ENCODE measurements at regions not wholly inside any gene's neighbourhood (a gene's known extent, or its start where the extent isn't known, plus 50 kb on each side); places are given as distances from the start of the nearest gene placed in this dataset.

DNA sequence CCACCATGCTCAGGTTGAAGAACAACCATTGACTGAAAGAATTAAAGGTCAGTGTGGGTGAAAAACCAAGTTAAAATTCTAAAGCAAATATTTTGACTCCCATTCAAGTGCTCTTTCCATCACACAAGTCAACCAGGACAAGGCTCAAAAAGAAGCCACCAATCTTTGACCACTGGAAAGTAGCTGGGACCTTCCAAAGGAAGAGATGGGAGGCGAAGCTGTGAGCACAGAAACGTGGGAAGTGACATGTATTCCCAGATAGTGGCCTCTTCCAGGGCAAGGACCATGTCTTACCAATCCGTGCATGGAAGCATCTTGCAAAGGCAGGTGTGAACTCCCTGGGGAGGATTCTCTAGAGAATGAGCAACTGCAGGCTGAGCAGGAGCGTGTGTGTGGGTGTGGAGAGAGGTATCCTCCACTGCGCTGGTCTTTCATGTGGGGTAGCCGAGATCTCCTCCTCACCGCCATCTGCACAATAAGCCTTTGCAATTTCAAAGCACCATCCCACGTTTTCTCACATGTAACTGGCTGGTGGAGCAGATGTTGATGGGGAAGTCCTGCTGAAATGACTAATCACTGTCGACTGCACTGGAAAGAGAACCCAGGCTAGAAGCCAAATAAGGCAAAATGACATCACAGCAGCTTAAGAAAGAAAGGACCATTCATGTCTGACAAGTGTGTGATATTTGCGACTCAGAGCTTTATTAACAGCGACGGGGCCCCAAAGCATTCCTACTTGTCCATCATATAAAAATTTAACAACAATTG, 189.4 kb upstream of the RREB1 start:
- H3K9ac ChIP-seq (replicated peaks; ENCODE audit: extremely low read depth, insufficient read depth, low read length): no peak overlapping the region
- FAIRE-seq (no peak), DNase-seq (ENCODE audit: low read depth, low spot score) (peak; percentile 8)
- intact Hi-C loops (cut with micrococcal nuclease): no loop called here
- no peak overlapping the region for H3K4me2 ChIP-seq (ENCODE audit: insufficient read depth, low read length)
- no peaks in the 10 kb centered on the region for H3K4me1 ChIP-seq (ENCODE audit: control insufficient read depth, extremely low read depth, insufficient read depth, low read length)
- H3K4me3 ChIP-seq (replicated peaks in 1 of 3; ENCODE audit: insufficient read depth in 1 of 3, low read depth in 1 of 3, low read length in 3 of 3): no peak overlapping the region
- peaks cover 0 to 4% of the 10 kb centered on the region in 2 experiments for H3K27me3 ChIP-seq (ENCODE audit: control insufficient read depth in 2 of 2, insufficient read depth in 2 of 2, low read length in 2 of 2)
- TF ChIP-seq, protein P1, sequence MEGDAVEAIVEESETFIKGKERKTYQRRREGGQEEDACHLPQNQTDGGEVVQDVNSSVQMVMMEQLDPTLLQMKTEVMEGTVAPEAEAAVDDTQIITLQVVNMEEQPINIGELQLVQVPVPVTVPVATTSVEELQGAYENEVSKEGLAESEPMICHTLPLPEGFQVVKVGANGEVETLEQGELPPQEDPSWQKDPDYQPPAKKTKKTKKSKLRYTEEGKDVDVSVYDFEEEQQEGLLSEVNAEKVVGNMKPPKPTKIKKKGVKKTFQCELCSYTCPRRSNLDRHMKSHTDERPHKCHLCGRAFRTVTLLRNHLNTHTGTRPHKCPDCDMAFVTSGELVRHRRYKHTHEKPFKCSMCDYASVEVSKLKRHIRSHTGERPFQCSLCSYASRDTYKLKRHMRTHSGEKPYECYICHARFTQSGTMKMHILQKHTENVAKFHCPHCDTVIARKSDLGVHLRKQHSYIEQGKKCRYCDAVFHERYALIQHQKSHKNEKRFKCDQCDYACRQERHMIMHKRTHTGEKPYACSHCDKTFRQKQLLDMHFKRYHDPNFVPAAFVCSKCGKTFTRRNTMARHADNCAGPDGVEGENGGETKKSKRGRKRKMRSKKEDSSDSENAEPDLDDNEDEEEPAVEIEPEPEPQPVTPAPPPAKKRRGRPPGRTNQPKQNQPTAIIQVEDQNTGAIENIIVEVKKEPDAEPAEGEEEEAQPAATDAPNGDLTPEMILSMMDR (IDR thresholded peaks at IDR 0.05; ENCODE audit: extremely low read depth in 1 of 2, insufficient read depth in 1 of 2, low read depth in 1 of 2, low read length in 2 of 2): no peak
- TF ChIP-seq MYC (IDR thresholded peaks at IDR 0.05; ENCODE audit: low read depth, low read length) (no peak), POLR2AphosphoS5 (IDR thresholded peaks at IDR 0.05; ENCODE audit: insufficient read depth, low read depth, low read length) (no peak), EZH2 (IDR thresholded peaks at IDR 0.05; ENCODE audit: borderline replicate concordance, low read depth, low read length, severe bottlenecking) (no peak), MAX (IDR thresholded peaks at IDR 0.05; ENCODE audit: insufficient read depth, insufficient read length) (no peak), POLR2A (IDR thresholded peaks at IDR 0.05; ENCODE audit: low read depth, low read length) (no peak), FOS (IDR thresholded peaks at IDR 0.05; ENCODE audit: borderline replicate concordance, insufficient read depth, low read length) (no peak), JUN (IDR thresholded peaks at IDR 0.05; ENCODE audit: borderline replicate concordance, insufficient read depth, insufficient read length, low read depth) (no peak), GATA2 (IDR thresholded peaks at IDR 0.05; ENCODE audit: insufficient read depth, insufficient read length, low read depth, low read length) (no peak)
- H2AFZ ChIP-seq (ENCODE audit: low read depth, low read length): no peak overlapping the region
- no peaks in the 10 kb centered on the region for H3K9me1 ChIP-seq (replicated peaks; ENCODE audit: control insufficient read depth, extremely low read depth, insufficient read depth, low read length)
- no peaks in the 10 kb centered on the region for H3K79me2 ChIP-seq (ENCODE audit: control insufficient read depth, insufficient read depth, low read length)
- no peaks in the 10 kb centered on the region for H3K36me3 ChIP-seq (ENCODE audit: control insufficient read depth in 2 of 2, extremely low read depth in 1 of 2, insufficient read depth in 2 of 2, low read length in 2 of 2)
- no TSS peak for BruUV-seq (replicated peaks)
- no peaks in the 10 kb centered on the region for H4K20me1 ChIP-seq (replicated peaks; ENCODE audit: control insufficient read depth, extremely low read depth, insufficient read depth, low read length)
- dilution Hi-C loops (cut with MboI; ENCODE audit: extremely low pct_ligation_motif_present, low sequenced_read_pairs): no loop called here
- CTCF ChIA-PET: interaction anchor here (0.6 kb wide), 1 partner anchor 358 kb away, joined by 3 read pairs; no protein-coding TSS in a partner anchor
- POLR2A ChIA-PET: no interaction called here
- H3K27ac ChIP-seq (ENCODE audit: insufficient read depth, low read depth, low read length): no peak overlapping the region
- H3K9me3 ChIP-seq (replicated peaks; ENCODE audit: control insufficient read depth, insufficient read depth, low read length): no peaks in the 10 kb centered on the region
